B cell (primary cell): ENCODE measurements at regions not wholly inside any gene's neighbourhood (a gene's known extent, or its start where the extent isn't known, plus 50 kb on each side); places are given as distances from the start of the nearest gene placed in this dataset.

ENCODE experiments used
- ATAC-seq: fragments of 200-7000 bp; cut with Tn5 transposase; one replicate; pipeline ENCODE4 v1.10.0; 2021; ENCODE audit warnings: low read depth, mild to moderate bottlenecking, moderate number of reproducible peaks, moderate library complexity
- CTCF ChIA-PET: fragments of 350-600 bp; sonication (Branson Sonifier 250); formaldehyde crosslinking; loops from one replicate; lab custom pipeline; 2021; ENCODE audit warnings: antibody characterized with exemption, inconsistent platforms; lab: Charles Lee
- POLR2A ChIA-PET: fragments of 350-600 bp; sonication (Branson Sonifier 250); formaldehyde crosslinking; loops from one replicate; lab custom pipeline; 2021; ENCODE audit warnings: antibody characterized with exemption; lab: Charles Lee
- DNase-seq: peaks from one replicate; pipeline ENCODE4 v3.0.0; 2013
- H2AFZ ChIP-seq: 2 replicates; pipeline ENCODE4 v1.6.1; 2012; ENCODE audit warnings: mild to moderate bottlenecking, low read depth, low read length; ENCODE audit not compliant: insufficient read depth, poor library complexity, severe bottlenecking
- H3K27ac ChIP-seq, 2 donors: 1 replicate in 1 of 2; 2 replicates in 1 of 2; pipeline ENCODE4 v1.5.1; 2012 to 2013; ENCODE audit warnings: low read length in 2 of 2, mild to moderate bottlenecking in 2 of 2, moderate library complexity in 1 of 2
- H3K27me3 ChIP-seq, 4 experiments: fragments of 200-600 bp in 1 of 4; sonication (generic) in 1 of 4; replicated peaks in 1 of 4; 1 replicate in 2 of 4; 2 replicates in 2 of 4; pipeline versions ENCODE4 v1.6.1 to v1.7.0; 2013 to 2016; ENCODE audit warnings: low read length in 3 of 4, mild to moderate bottlenecking in 2 of 4, mixed read lengths in 1 of 4, moderate library complexity in 1 of 4; ENCODE audit not compliant: insufficient read depth in 4 of 4, control insufficient read depth in 3 of 4; ENCODE audit errors: control extremely low read depth in 1 of 4
- H3K36me3 ChIP-seq, 2 experiments: replicated peaks in 1 of 2; 1 replicate in 1 of 2; 2 replicates in 1 of 2; pipeline versions ENCODE4 v1.6.1 to v1.7.1; 2013; ENCODE audit warnings: low read length in 1 of 2; ENCODE audit not compliant: insufficient read depth in 2 of 2, control insufficient read depth in 1 of 2; ENCODE audit errors: control extremely low read depth in 1 of 2, extremely low read depth in 1 of 2
- H3K4me1 ChIP-seq, 2 donors: fragments of 200-600 bp in 1 of 2; sonication (generic) in 1 of 2; 1 replicate in 1 of 2; 2 replicates in 1 of 2; pipeline versions ENCODE4 v1.5.1 to v1.6.1; 2013 to 2017; ENCODE audit warnings: low read length in 2 of 2; ENCODE audit not compliant: control insufficient read depth in 2 of 2, insufficient read depth in 2 of 2
- H3K4me2 ChIP-seq: replicated peaks from 2 replicates; pipeline ENCODE3; 2012; ENCODE audit warnings: mild to moderate bottlenecking, low read depth, low read length; ENCODE audit not compliant: poor library complexity, severe bottlenecking
- H3K4me3 ChIP-seq, 5 experiments: fragments of 200-600 bp in 1 of 5; sonication (generic) in 1 of 5; 1 replicate in 3 of 5; 2 replicates in 2 of 5; pipeline versions ENCODE4 v1.5.1 to v1.7.0; 2011 to 2016; ENCODE audit warnings: low read length in 4 of 5, mild to moderate bottlenecking in 4 of 5, low read depth in 2 of 5, control low read depth in 1 of 5, moderate library complexity in 1 of 5; ENCODE audit not compliant: insufficient read depth in 1 of 5; ENCODE audit errors: control extremely low read depth in 1 of 5, extremely low read depth in 1 of 5
- H3K79me2 ChIP-seq: fragments of 200-600 bp; sonication (generic); one replicate; pipeline ENCODE4 v1.6.0; 2016; ENCODE audit warnings: low read length; ENCODE audit not compliant: control insufficient read depth, insufficient read depth
- H3K9ac ChIP-seq: fragments of 200-600 bp; sonication (generic); 2 replicates; pipeline ENCODE4 v1.6.1; 2017; ENCODE audit warnings: mild to moderate bottlenecking, low read length, moderate library complexity
- H3K9me3 ChIP-seq, 3 donors: one replicate each; pipeline versions ENCODE4 v1.6.1 to v1.7.1; 2013; ENCODE audit warnings: low read length in 2 of 3; ENCODE audit not compliant: control insufficient read depth in 2 of 3, insufficient read depth in 1 of 3; ENCODE audit errors: control extremely low read depth in 1 of 3
- H4K20me1 ChIP-seq: 2 replicates; pipeline ENCODE4 v1.6.0; 2012; ENCODE audit warnings: mild to moderate bottlenecking, low read length; ENCODE audit not compliant: insufficient read depth, control insufficient read depth, poor library complexity, severe bottlenecking
- H3K27ac Mint-ChIP-seq: one replicate; pipeline ENCODE4 v1.8.0; 2021; ENCODE audit warnings: mixed read lengths
- H3K27me3 Mint-ChIP-seq: one replicate; pipeline ENCODE4 v1.8.0; 2021; ENCODE audit warnings: mixed read lengths
- H3K4me1 Mint-ChIP-seq: one replicate; pipeline ENCODE4 v1.8.0; 2021; ENCODE audit warnings: mixed read lengths
- H3K4me3 Mint-ChIP-seq: one replicate; pipeline ENCODE4 v1.8.0; 2021; ENCODE audit warnings: mixed read lengths
- H3K9me3 Mint-ChIP-seq: one replicate; pipeline ENCODE4 v1.8.0; 2022; ENCODE audit warnings: mixed read lengths; ENCODE audit not compliant: insufficient read depth
- EZH2 ChIP-seq: IDR thresholded peaks from 2 replicates; pipeline ENCODE4 v1.6.1; 2012; ENCODE audit warnings: borderline replicate concordance, low read depth, mild to moderate bottlenecking, moderate library complexity, low read length; ENCODE audit not compliant: insufficient read depth, poor library complexity, severe bottlenecking
- WGBS: methylation state at CpG from one replicate; pipeline ENCODE4 v1.1.5; 2013; ENCODE audit warnings: missing lambda C conversion rate; ENCODE audit not compliant: insufficient coverage; 5-methylcytosine and 5-hydroxymethylcytosine counted together
- intact Hi-C: fragments of 100-400 bp; cut with micrococcal nuclease; formaldehyde crosslinking; loops from one replicate; pipeline ENCODE4 v1.10.0; 2022
- TF ChIP-seq, protein P1 (sequence below): fragments of 200-600 bp; IDR thresholded peaks from one replicate; pipeline ENCODE4 v1.8.0; 2022; ENCODE audit warnings: antibody characterized with exemption, mild to moderate bottlenecking

DNA sequence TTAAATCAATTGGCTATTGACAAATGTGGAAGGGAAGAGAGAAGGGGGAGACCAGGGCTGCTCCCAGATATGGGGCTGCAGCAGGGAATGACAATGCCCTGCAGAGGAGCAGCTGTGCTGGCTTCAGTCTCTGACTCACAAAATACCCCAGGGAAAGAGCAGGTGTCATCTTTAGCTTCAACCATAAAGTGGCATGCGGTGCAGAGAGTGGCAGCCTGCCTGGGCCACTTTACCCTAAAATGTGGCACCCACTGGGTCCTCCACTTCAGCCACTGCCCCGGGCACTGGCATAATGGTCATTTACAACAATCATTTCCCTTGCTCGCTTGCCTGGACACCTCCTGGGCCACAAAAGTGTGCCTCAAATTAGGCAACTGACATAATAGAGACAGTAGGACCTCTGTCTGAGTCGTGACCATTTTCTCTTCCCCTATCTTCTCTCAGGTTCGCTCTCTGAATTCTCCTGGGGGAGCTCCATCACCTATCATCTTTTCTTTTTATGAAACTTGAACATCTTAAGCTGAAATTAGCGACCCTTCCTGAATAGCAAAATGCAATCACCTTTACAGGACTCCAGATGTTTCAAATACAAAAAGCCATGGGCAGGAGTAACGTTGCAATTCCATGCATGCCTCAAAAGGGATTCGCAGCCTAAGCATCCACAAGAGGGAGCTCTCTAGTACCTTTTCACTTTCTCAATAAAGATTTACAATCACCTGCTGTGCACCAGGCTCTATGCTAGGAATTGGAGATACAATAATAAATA lies 179.9 kb upstream of the ATF7IP start:
- DNase-seq (peak; percentile 69), ATAC-seq (peak; percentile 76)
- Histone ChIP-seq H3K9me3 (no peaks in the 10 kb centered on the region), H3K36me3 (no peaks in the 10 kb centered on the region), H3K9ac (peak overlapping the region; percentile 31), H3K79me2 (no peaks in the 10 kb centered on the region), H4K20me1 (no peaks in the 10 kb centered on the region), H3K4me1 (peaks cover 13 to 21% of the 10 kb centered on the region in 2 donors), H3K27me3 (no peaks in the 10 kb centered on the region), H3K4me3 (peak overlapping the region in 3 of 5 experiments; percentile 30 to 52 (median 40)), H2AFZ (peak overlapping the region; percentile 69), H3K27ac (no peak overlapping the region), H3K4me2 (peak overlapping the region; percentile 74)
- TF ChIP-seq EZH2 = no peak
- TF ChIP-seq, protein P1, sequence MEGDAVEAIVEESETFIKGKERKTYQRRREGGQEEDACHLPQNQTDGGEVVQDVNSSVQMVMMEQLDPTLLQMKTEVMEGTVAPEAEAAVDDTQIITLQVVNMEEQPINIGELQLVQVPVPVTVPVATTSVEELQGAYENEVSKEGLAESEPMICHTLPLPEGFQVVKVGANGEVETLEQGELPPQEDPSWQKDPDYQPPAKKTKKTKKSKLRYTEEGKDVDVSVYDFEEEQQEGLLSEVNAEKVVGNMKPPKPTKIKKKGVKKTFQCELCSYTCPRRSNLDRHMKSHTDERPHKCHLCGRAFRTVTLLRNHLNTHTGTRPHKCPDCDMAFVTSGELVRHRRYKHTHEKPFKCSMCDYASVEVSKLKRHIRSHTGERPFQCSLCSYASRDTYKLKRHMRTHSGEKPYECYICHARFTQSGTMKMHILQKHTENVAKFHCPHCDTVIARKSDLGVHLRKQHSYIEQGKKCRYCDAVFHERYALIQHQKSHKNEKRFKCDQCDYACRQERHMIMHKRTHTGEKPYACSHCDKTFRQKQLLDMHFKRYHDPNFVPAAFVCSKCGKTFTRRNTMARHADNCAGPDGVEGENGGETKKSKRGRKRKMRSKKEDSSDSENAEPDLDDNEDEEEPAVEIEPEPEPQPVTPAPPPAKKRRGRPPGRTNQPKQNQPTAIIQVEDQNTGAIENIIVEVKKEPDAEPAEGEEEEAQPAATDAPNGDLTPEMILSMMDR = peak; percentile 81
- WGBS = 13% methylated on average over 6 of the region's 8 CpGs
- ChIA-PET CTCF (interaction anchor here (0.5 to 4.8 kb wide), 49 partner anchors 8 to 1449 kb away, joined by 3 to 76 read pairs (median 4); partner anchors contain the start of gene ATF7IP), POLR2A (no interaction called here)
- Mint-ChIP-seq H3K4me1 (peaks cover 20% of the 10 kb centered on the region), H3K27me3 (no peaks in the 10 kb centered on the region), H3K27ac (peak overlapping the region; percentile 88), H3K4me3 (peak overlapping the region; percentile 85), H3K9me3 (no peaks in the 10 kb centered on the region)
- intact Hi-C loops = loop anchor here (1.0 to 2.0 kb wide), 2 partner anchors 181 to 479 kb away; no protein-coding TSS in a partner anchor

DNA sequence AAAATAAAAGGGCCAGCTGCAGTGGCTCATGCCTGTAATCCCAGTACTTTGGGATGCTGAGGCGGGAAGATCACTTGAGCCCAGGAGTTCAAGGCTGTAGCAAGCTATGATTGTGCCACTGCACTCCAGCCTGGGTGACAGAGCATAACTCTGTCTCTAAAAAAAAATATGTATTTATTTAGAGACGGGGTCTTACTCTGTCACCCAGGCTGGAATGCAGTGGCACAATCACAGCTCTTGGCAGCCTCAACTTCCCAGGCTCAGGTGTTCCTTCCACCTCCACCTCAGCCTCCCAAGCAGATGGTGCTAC lies 179.3 kb upstream of the ATF7IP start:
- H3K4me1 Mint-ChIP-seq = peaks cover 25% of the 10 kb centered on the region
- ChIA-PET POLR2A (no interaction called here), CTCF (interaction anchor here (0.6 to 4.8 kb wide), 43 partner anchors 9 to 751 kb away, joined by 3 to 76 read pairs (median 5); partner anchors contain the start of gene ATF7IP)
- no peaks in the 10 kb centered on the region for H3K36me3 ChIP-seq
- ATAC-seq (no peak), DNase-seq (no peak)
- no peaks in the 10 kb centered on the region for H3K9me3 ChIP-seq
- TF ChIP-seq EZH2 = no peak
- TF ChIP-seq, protein P1 = peak; percentile 47
- H3K4me3 Mint-ChIP-seq = no peak overlapping the region
- no peak overlapping the region for H2AFZ ChIP-seq
- intact Hi-C loops = loop anchor here (1.0 to 2.0 kb wide), 2 partner anchors 181 to 478 kb away; no protein-coding TSS in a partner anchor
- WGBS = 38% methylated on average over 1 of the region's 2 CpGs
- H3K4me3 ChIP-seq = no peak overlapping the region
- no peaks in the 10 kb centered on the region for H3K27me3 ChIP-seq
- no peaks in the 10 kb centered on the region for H3K79me2 ChIP-seq
- H3K27ac Mint-ChIP-seq = no peak overlapping the region
- H3K9ac ChIP-seq = no peak overlapping the region
- no peaks in the 10 kb centered on the region for H4K20me1 ChIP-seq
- no peaks in the 10 kb centered on the region for H3K9me3 Mint-ChIP-seq
- H3K4me1 ChIP-seq = peaks cover 19 to 22% of the 10 kb centered on the region in 2 donors
- H3K27ac ChIP-seq = no peak overlapping the region
- H3K27me3 Mint-ChIP-seq = no peaks in the 10 kb centered on the region
- peak overlapping the region; percentile 74 for H3K4me2 ChIP-seq
